ENCODE measurements at regions not wholly inside any gene's neighbourhood (a gene's known extent, or its start where the extent isn't known, plus 50 kb on each side); places are given as distances from the start of the nearest gene placed in this dataset.

DNA sequence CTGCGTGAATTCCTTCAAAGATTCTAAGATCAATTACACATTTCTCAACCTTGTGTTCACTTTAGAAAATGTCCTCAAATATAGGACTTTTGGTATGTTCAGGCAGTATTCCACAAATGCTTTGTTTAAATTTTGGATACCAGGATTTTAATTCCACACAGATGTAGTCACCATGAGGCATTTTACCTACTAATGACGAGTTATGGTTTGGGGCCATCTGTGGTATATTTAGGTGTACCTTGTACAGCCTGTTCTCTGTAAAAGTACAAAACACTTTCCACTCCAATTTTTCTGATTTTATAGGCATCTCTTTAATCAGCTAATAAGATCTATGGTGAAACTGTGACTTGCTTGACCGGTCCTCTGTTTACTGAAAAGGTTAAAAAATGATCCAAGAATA, 275.7 kb upstream of the PRICKLE1 start:
- TF ChIP-seq, protein P1, sequence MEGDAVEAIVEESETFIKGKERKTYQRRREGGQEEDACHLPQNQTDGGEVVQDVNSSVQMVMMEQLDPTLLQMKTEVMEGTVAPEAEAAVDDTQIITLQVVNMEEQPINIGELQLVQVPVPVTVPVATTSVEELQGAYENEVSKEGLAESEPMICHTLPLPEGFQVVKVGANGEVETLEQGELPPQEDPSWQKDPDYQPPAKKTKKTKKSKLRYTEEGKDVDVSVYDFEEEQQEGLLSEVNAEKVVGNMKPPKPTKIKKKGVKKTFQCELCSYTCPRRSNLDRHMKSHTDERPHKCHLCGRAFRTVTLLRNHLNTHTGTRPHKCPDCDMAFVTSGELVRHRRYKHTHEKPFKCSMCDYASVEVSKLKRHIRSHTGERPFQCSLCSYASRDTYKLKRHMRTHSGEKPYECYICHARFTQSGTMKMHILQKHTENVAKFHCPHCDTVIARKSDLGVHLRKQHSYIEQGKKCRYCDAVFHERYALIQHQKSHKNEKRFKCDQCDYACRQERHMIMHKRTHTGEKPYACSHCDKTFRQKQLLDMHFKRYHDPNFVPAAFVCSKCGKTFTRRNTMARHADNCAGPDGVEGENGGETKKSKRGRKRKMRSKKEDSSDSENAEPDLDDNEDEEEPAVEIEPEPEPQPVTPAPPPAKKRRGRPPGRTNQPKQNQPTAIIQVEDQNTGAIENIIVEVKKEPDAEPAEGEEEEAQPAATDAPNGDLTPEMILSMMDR (IDR thresholded peaks at IDR 0.05; ENCODE audit: insufficient read depth, low read depth, low read length), result no peak
- no peak for TF ChIP-seq EZH2 (IDR thresholded peaks at IDR 0.05; ENCODE audit: insufficient read depth, low read length)
